Osteoblast (primary cell): ENCODE measurements at regions not wholly inside any gene's neighbourhood (a gene's known extent, or its start where the extent isn't known, plus 50 kb on each side); places are given as distances from the start of the nearest gene placed in this dataset.
A peak's percentile ranks its signal among the peaks of the same experiment; 100 is the strongest.
"Not testable (repeated sequence)": the region's sequence is repeated elsewhere in the genome, so short reads cannot be mapped to it uniquely, and the experiment has no call there.

Experiments used
- DNase-seq: peaks from one replicate; pipeline ENCODE4 v3.0.0; 2011; ENCODE audit warnings: low spot score, mixed read lengths; ENCODE audit not compliant: insufficient read length; ENCODE audit errors: missing footprints
- H2AFZ ChIP-seq: 2 replicates; pipeline ENCODE4 v1.6.0; 2011; ENCODE audit warnings: mild to moderate bottlenecking, low read length
- H3K27ac ChIP-seq: 2 replicates; pipeline ENCODE4 v1.5.1; 2011; ENCODE audit warnings: mild to moderate bottlenecking, low read depth, low read length, moderate library complexity
- H3K27me3 ChIP-seq: 2 replicates; pipeline ENCODE4 v1.6.0; 2012; ENCODE audit warnings: mild to moderate bottlenecking, control low read depth, inconsistent platforms, low read length, moderate library complexity; ENCODE audit not compliant: insufficient read depth
- H3K36me3 ChIP-seq: 2 replicates; pipeline ENCODE4 v1.5.1; 2011; ENCODE audit warnings: mild to moderate bottlenecking, low read length, control low read depth, moderate library complexity; ENCODE audit not compliant: insufficient read depth
- H3K4me1 ChIP-seq: 2 replicates; pipeline ENCODE4 v1.5.1; 2011; ENCODE audit warnings: mild to moderate bottlenecking, low read length, control low read depth, moderate library complexity; ENCODE audit not compliant: insufficient read depth
- H3K4me2 ChIP-seq: 2 replicates; pipeline ENCODE4 v1.6.0; 2011; ENCODE audit warnings: mild to moderate bottlenecking, low read length; ENCODE audit not compliant: insufficient read depth
- H3K4me3 ChIP-seq: fragments of 200-600 bp; sonication (generic); 3 replicates; pipeline ENCODE4 v1.5.1; 2012; ENCODE audit warnings: mild to moderate bottlenecking, low read length, inconsistent platforms; ENCODE audit not compliant: insufficient read depth
- H3K79me2 ChIP-seq: 2 replicates; pipeline ENCODE4 v1.6.0; 2012; ENCODE audit warnings: mild to moderate bottlenecking, low read length, control low read depth, inconsistent platforms; ENCODE audit not compliant: insufficient read depth
- H3K9me3 ChIP-seq: 2 replicates; pipeline ENCODE4 v1.5.1; 2011; ENCODE audit warnings: low read depth, low read length, control low read depth
- H4K20me1 ChIP-seq: 2 replicates; pipeline ENCODE4 v1.6.0; 2012; ENCODE audit warnings: mild to moderate bottlenecking, low read length, control low read depth; ENCODE audit not compliant: insufficient read depth
- TF ChIP-seq, protein P1 (sequence below): IDR thresholded peaks from 2 replicates; pipeline ENCODE4 v1.5.1; 2011; ENCODE audit warnings: mild to moderate bottlenecking, low read depth, low read length, moderate library complexity; ENCODE audit errors: extremely low read depth

DNA sequence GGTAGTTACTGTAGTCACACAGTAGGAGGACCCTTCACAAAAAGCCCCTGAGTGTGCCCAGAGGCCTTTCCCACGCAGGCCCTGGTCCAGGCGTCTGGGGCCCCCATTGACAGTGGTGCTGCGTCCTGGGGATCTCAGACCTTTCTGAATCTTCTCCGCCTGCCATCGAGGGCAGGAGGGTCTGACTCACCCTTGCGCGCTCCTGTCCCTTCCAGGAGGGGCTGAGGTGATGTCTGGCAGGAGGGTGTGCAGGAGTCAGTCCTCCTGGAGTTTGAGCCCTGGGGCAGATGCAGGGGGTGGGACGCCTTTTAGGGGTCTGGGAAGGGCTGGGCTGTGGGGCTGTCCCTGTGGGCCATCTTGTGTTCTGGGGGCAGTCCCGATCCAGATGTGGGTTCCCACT is 386.8 kb downstream of the TMEM121 start:
- Histone ChIP-seq H3K36me3 (no peaks in the 10 kb centered on the region), H3K4me2 (no peak overlapping the region), H4K20me1 (no peaks in the 10 kb centered on the region), H3K9me3 (no peaks in the 10 kb centered on the region), H2AFZ (no peak overlapping the region), H3K4me1 (no peaks in the 10 kb centered on the region), H3K4me3 (no peak overlapping the region), H3K79me2 (no peaks in the 10 kb centered on the region), H3K27me3 (no peaks in the 10 kb centered on the region), H3K27ac (no peak overlapping the region)
- TF ChIP-seq, protein P1, sequence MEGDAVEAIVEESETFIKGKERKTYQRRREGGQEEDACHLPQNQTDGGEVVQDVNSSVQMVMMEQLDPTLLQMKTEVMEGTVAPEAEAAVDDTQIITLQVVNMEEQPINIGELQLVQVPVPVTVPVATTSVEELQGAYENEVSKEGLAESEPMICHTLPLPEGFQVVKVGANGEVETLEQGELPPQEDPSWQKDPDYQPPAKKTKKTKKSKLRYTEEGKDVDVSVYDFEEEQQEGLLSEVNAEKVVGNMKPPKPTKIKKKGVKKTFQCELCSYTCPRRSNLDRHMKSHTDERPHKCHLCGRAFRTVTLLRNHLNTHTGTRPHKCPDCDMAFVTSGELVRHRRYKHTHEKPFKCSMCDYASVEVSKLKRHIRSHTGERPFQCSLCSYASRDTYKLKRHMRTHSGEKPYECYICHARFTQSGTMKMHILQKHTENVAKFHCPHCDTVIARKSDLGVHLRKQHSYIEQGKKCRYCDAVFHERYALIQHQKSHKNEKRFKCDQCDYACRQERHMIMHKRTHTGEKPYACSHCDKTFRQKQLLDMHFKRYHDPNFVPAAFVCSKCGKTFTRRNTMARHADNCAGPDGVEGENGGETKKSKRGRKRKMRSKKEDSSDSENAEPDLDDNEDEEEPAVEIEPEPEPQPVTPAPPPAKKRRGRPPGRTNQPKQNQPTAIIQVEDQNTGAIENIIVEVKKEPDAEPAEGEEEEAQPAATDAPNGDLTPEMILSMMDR = no peak
- peak; percentile 75 for DNase-seq

DNA sequence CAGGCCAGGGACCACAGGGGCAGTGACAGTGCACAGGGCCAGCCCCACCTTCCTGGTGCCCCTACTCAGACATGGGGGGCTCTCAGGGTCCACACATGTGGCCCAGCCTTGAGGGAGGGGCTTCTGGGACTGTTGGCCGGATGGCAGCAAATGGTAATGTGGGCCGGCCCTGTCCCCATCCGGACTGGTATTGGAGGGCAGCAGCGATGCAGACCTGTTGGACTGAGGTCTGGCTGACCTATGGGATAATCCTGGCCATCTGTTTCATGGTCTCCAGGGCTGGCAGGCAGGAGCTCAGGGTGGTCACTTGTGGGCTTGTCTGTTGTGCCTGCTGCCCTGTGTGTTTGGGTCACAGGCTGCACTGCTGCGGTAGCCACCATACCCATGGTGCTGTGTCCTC is 387.5 kb downstream of the TMEM121 start:
- Histone ChIP-seq H3K27ac (no peak overlapping the region), H3K79me2 (no peaks in the 10 kb centered on the region), H3K4me3 (no peak overlapping the region), H3K36me3 (no peaks in the 10 kb centered on the region), H3K27me3 (no peaks in the 10 kb centered on the region), H3K4me1 (no peaks in the 10 kb centered on the region), H4K20me1 (no peaks in the 10 kb centered on the region), H2AFZ (no peak overlapping the region), H3K9me3 (no peaks in the 10 kb centered on the region), H3K4me2 (no peak overlapping the region)
- TF ChIP-seq, protein P1 = no peak
- peak; percentile 49 for DNase-seq

DNA sequence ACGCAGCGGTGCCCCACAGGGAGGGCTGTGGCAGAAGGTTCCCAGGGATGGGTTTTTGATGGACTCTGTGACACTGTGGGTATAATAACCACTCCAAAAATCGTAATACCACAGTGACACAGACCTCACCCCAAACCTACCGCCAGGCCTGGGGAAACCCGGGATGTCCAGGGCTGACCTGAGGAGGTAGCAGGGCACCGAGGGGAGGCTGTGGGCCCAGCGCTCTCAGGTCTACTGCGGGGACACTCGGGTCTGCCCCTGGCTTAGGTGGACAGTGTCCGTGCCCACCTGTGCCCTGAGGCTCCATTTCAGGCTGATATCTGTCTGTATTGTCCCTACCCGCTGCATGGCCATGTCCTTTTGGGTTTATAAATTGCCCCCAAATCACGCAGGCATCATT is 387.9 kb downstream of the TMEM121 start:
- H3K36me3 ChIP-seq, H3K4me3 ChIP-seq, H3K4me2 ChIP-seq, H3K27ac ChIP-seq, H3K4me1 ChIP-seq, H3K9me3 ChIP-seq, H2AFZ ChIP-seq, H3K79me2 ChIP-seq, DNase-seq, H3K27me3 ChIP-seq, H4K20me1 ChIP-seq: not testable (repeated sequence)

DNA sequence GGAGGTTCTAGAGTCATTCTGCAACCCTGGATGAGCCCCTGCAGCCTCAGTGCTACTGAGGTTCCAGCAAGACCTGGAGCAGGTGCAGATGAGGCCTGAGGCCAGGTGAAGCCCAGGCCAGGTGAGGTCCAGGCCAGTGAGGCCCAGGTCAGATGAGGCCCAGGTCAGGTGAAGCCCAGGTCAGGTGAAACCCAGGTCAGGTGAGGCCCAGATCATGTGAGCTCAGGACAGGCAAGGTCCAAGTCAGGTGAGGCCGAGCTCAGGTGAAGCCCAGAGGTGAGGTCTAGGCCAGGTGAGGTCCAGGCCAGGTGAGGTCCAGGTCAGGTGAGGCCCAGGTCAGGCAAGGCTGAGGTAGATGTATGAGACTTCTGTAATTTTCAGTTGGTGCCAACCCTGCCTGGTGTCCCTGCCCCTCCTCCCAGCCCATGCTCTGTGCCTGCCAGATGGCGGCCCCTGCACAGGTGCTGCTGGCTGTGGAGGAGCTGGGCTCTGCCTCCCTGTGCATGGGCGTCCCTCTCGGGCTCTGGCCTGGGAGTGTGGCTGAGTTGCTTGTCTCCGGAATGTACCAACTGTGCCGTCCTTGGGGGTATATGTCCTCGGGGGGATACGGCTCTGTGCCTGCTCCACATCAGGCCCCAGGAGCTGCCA is 388.5 kb downstream of the TMEM121 start:
- peak; percentile 22 for DNase-seq
- TF ChIP-seq, protein P1 = no peak
- Histone ChIP-seq H4K20me1 (no peaks in the 10 kb centered on the region), H3K79me2 (no peaks in the 10 kb centered on the region), H3K27me3 (no peaks in the 10 kb centered on the region), H3K36me3 (no peaks in the 10 kb centered on the region), H3K27ac (no peak overlapping the region), H2AFZ (no peak overlapping the region), H3K4me1 (no peaks in the 10 kb centered on the region), H3K9me3 (no peaks in the 10 kb centered on the region), H3K4me2 (no peak overlapping the region), H3K4me3 (no peak overlapping the region)

DNA sequence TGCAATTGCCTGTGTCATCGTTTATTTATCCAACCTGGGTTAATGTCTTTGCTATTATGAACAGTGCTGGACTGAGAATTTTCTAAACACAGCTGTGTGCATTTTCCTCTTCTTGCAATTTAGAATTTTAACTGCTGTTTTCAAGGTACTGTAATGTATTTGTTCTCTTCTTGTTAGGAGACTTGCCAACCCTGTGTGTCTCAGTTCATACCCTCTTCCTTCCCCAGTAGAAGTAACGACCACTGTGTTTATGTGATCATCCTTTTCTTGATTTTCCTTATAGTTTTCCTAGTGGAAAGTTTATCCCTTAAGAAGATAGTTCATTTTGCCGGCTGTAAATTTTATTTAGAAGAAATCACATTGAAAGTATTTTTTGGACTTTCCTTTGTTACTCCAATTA is 389.2 kb downstream of the TMEM121 start:
- H3K4me2 ChIP-seq, H4K20me1 ChIP-seq, H3K4me1 ChIP-seq, H3K79me2 ChIP-seq, H3K4me3 ChIP-seq, H3K27ac ChIP-seq, H3K27me3 ChIP-seq, H2AFZ ChIP-seq, H3K9me3 ChIP-seq, H3K36me3 ChIP-seq: not testable (repeated sequence)
- DNase-seq = peak; percentile 55

DNA sequence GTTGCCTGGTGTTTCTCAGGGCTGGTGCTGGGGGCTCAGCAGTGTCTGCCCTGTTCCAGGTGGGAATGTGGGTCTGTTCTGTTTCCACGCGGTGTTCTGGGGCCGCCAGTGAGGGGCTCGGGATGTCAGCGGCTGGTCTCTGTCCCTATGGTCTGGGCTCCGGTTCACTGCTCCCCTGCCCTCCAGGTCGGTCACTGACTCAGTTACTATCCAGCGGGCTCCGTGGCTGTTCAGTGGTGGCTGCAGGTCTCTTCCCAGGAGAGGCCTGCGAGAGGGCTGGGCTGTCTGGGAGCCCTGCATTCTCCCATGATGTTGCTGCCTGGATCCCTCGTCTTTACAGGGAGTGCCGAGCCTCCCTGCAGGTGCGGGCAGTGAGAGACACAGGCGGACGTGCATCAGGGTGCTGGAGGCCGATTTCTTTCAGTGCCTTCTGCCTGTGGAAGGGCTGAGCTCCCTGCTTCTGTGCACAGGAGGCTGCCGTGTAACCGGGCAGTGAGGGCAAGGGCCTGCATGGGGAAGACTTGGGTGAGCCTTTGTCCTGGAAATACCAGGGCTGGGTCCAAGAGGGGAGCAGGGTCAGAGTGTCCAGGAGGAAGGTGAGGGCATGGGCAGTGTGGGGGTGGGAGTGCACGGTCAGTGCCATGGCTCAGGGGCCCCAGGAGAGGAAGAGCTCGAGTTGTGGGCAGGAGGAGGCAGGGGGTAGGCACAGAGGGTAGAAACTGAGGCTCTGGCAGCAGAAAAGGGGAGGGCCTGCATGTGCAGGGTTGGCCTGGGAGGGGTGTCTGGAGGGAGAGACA is 391.0 kb downstream of the TMEM121 start:
- not testable (repeated sequence) for H2AFZ ChIP-seq, H3K79me2 ChIP-seq, H4K20me1 ChIP-seq, H3K9me3 ChIP-seq, H3K4me2 ChIP-seq, H3K27ac ChIP-seq, H3K36me3 ChIP-seq, H3K27me3 ChIP-seq, H3K4me1 ChIP-seq, H3K4me3 ChIP-seq
- peak; percentile 22 for DNase-seq
